Fibroblast of skin of scalp (primary cell): ENCODE measurements at regions not wholly inside any gene's neighbourhood (a gene's known extent, or its start where the extent isn't known, plus 50 kb on each side); places are given as distances from the start of the nearest gene placed in this dataset.
"Not testable (repeated sequence)": the region's sequence is repeated elsewhere in the genome, so short reads cannot be mapped to it uniquely, and the experiment has no call there.

Source experiments
- DNase-seq: peaks from one replicate; pipeline ENCODE4 v3.0.0-alpha.2; 2013

- peak; percentile 81 for DNase-seq
Observed at GRCh38 chr1:200317236-200317635, 92.6 kb downstream of the ZNF281 start.

- no peak for DNase-seq
Observed at GRCh38 chr1:200316148-200316803, 93.6 kb downstream of the ZNF281 start.

- DNase-seq: peak; percentile 95
Observed at GRCh38 chr1:200314085-200314750, 95.6 kb downstream of the ZNF281 start.

- DNase-seq: peak; percentile 35
Observed at GRCh38 chr1:200311256-200311655, 98.6 kb downstream of the ZNF281 start.

- no peak for DNase-seq
Observed at GRCh38 chr1:200310824-200311223, 99.0 kb downstream of the ZNF281 start.

GRCh38 chr1:200307755-200308066 lies 102.1 kb downstream of the ZNF281 start:
- no peak for DNase-seq

- peak; percentile 42 for DNase-seq
Observed at GRCh38 chr1:200306944-200307754, 102.7 kb downstream of the ZNF281 start.

GRCh38 chr1:200305806-200306205 lies 104.0 kb downstream of the ZNF281 start:
- no peak for DNase-seq

- no peak for DNase-seq
Observed at GRCh38 chr1:200304171-200304570, 105.7 kb downstream of the ZNF281 start.

GRCh38 chr1:200302921-200303290 lies 106.9 kb downstream of the ZNF281 start:
- DNase-seq: peak; percentile 42

GRCh38 chr1:200302192-200302920 lies 107.5 kb downstream of the ZNF281 start:
- no peak for DNase-seq

- no peak for DNase-seq
Observed at GRCh38 chr1:200301152-200301551, 108.7 kb downstream of the ZNF281 start.

- no peak for DNase-seq
Observed at GRCh38 chr1:200299571-200299970, 110.3 kb downstream of the ZNF281 start.

GRCh38 chr1:200298242-200298641 lies 111.6 kb downstream of the ZNF281 start:
- DNase-seq: no peak

- peak; percentile 48 for DNase-seq
Observed at GRCh38 chr1:200296091-200296661, 113.7 kb downstream of the ZNF281 start.

GRCh38 chr1:200294241-200294640 lies 115.6 kb downstream of the ZNF281 start:
- no peak for DNase-seq

- DNase-seq: no peak
Observed at GRCh38 chr1:200292699-200293098, 117.1 kb downstream of the ZNF281 start.

- DNase-seq: no peak
Observed at GRCh38 chr1:200291106-200291505, 118.7 kb downstream of the ZNF281 start.

GRCh38 chr1:200290010-200290685 lies 119.7 kb downstream of the ZNF281 start:
- DNase-seq: no peak

- no peak for DNase-seq
Observed at GRCh38 chr1:200288226-200288625, 121.6 kb downstream of the ZNF281 start.

- not testable (repeated sequence) for DNase-seq
Observed at GRCh38 chr1:200284236-200284635, 125.6 kb downstream of the ZNF281 start.

GRCh38 chr1:200282497-200283122 lies 127.2 kb downstream of the ZNF281 start:
- no peak for DNase-seq
